ENCODE measurements at regions not wholly inside any gene's neighbourhood (a gene's known extent, or its start where the extent isn't known, plus 50 kb on each side); places are given as distances from the start of the nearest gene placed in this dataset.

GRCh38 chr6:26149240-26149639 lies 62.0 kb downstream of the HFE start:
- H3K4me3 ChIP-seq (ENCODE audit: low read depth, low read length) = no peak overlapping the region
- TF ChIP-seq CTCF (IDR thresholded peaks at IDR 0.05; ENCODE audit: control insufficient read depth, extremely low read depth, insufficient read depth) = no peak
- DNase-seq (ENCODE audit: low read depth) = no peak

GRCh38 chr6:26152226-26153101 lies 65.2 kb downstream of the HFE start:
- DNase-seq (ENCODE audit: low read depth) = no peak
- H3K4me3 ChIP-seq (ENCODE audit: low read depth, low read length) = no peak overlapping the region
- no peak for TF ChIP-seq CTCF (IDR thresholded peaks at IDR 0.05; ENCODE audit: control insufficient read depth, extremely low read depth, insufficient read depth)

GRCh38 chr6:26155061-26155930 lies 68.1 kb downstream of the HFE start:
- TF ChIP-seq CTCF (IDR thresholded peaks at IDR 0.05; ENCODE audit: control insufficient read depth, extremely low read depth, insufficient read depth) = no peak
- H3K4me3 ChIP-seq (ENCODE audit: low read depth, low read length) = peak overlapping the region; percentile 79
- no peak for DNase-seq (ENCODE audit: low read depth)

GRCh38 chr6:26156105-26156849 lies 69.0 kb downstream of the HFE start:
- DNase-seq (ENCODE audit: low read depth) = peak; percentile 59
- no peak for TF ChIP-seq CTCF (IDR thresholded peaks at IDR 0.05; ENCODE audit: control insufficient read depth, extremely low read depth, insufficient read depth)
- peak overlapping the region; percentile 79 for H3K4me3 ChIP-seq (ENCODE audit: low read depth, low read length)

GRCh38 chr6:26156850-26157250 lies 69.6 kb downstream of the HFE start:
- no peak for DNase-seq (ENCODE audit: low read depth)
- peak overlapping the region; percentile 79 for H3K4me3 ChIP-seq (ENCODE audit: low read depth, low read length)
- no peak for TF ChIP-seq CTCF (IDR thresholded peaks at IDR 0.05; ENCODE audit: control insufficient read depth, extremely low read depth, insufficient read depth)

GRCh38 chr6:26157251-26158075 lies 70.2 kb downstream of the HFE start:
- peak overlapping the region; percentile 79 for H3K4me3 ChIP-seq (ENCODE audit: low read depth, low read length)
- peak; percentile 98 for DNase-seq (ENCODE audit: low read depth)
- TF ChIP-seq CTCF (IDR thresholded peaks at IDR 0.05; ENCODE audit: control insufficient read depth, extremely low read depth, insufficient read depth) = no peak

Measured in LNCaP clone FGC (cell line).